ENCODE measurements at regions not wholly inside any gene's neighbourhood (a gene's known extent, or its start where the extent isn't known, plus 50 kb on each side); places are given as distances from the start of the nearest gene placed in this dataset.

DNA sequence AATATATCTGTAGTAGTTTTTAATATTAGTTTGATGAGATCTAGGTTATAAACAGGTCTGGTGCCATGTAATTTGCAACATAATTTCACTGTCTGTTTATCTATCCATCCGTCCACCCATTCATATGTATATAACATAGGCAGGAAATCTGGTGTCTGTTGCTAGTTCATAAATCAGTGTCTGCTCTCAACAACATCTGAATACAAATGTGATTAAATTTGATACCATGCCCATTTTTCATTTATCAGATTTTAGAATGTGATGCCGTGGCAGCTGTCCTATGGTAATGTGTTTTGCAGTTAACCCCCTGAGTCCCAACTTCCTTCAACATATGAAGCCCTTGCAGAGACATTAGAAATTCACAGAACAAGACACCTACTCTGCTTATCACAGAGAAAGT lies 228.4 kb downstream of the CMPK2 start (continued):
- no peak for TF ChIP-seq BCL11A (IDR thresholded peaks at IDR 0.05; ENCODE audit: low read depth in 2 of 2, low read length in 2 of 2)
- TF ChIP-seq ASH2L (IDR thresholded peaks at IDR 0.05; ENCODE audit: low read length): no peak
- no peak for TF ChIP-seq EGR1 (IDR thresholded peaks at IDR 0.05; ENCODE audit: borderline replicate concordance, low read depth, low read length)
- TF ChIP-seq SRF (IDR thresholded peaks at IDR 0.05; ENCODE audit: low read depth, low read length): no peak
- no peak for TF ChIP-seq POU5F1 (IDR thresholded peaks at IDR 0.05; ENCODE audit: low read depth, low read length)
- no peak for TF ChIP-seq BACH1 (IDR thresholded peaks at IDR 0.05; ENCODE audit: low read length)
- TF ChIP-seq, protein P1, sequence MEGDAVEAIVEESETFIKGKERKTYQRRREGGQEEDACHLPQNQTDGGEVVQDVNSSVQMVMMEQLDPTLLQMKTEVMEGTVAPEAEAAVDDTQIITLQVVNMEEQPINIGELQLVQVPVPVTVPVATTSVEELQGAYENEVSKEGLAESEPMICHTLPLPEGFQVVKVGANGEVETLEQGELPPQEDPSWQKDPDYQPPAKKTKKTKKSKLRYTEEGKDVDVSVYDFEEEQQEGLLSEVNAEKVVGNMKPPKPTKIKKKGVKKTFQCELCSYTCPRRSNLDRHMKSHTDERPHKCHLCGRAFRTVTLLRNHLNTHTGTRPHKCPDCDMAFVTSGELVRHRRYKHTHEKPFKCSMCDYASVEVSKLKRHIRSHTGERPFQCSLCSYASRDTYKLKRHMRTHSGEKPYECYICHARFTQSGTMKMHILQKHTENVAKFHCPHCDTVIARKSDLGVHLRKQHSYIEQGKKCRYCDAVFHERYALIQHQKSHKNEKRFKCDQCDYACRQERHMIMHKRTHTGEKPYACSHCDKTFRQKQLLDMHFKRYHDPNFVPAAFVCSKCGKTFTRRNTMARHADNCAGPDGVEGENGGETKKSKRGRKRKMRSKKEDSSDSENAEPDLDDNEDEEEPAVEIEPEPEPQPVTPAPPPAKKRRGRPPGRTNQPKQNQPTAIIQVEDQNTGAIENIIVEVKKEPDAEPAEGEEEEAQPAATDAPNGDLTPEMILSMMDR (IDR thresholded peaks at IDR 0.05; ENCODE audit: control extremely low read depth in 1 of 3, insufficient read depth in 1 of 3, low read depth in 1 of 3, low read length in 3 of 3): no peak
- TF ChIP-seq RAD21 (IDR thresholded peaks at IDR 0.05 in 1 of 2, conservative IDR thresholded peaks at IDR 0.05 in 1 of 2; ENCODE audit: low read depth in 2 of 2, low read length in 2 of 2): no peak
- TF ChIP-seq EP300 (IDR thresholded peaks at IDR 0.05; ENCODE audit: borderline replicate concordance in 1 of 2, low read depth in 2 of 2, low read length in 2 of 2): no peak
- no peak for TF ChIP-seq TBP (IDR thresholded peaks at IDR 0.05; ENCODE audit: low read depth, low read length)
- no peak for TF ChIP-seq POLR2A (IDR thresholded peaks at IDR 0.05; ENCODE audit: control extremely low read depth in 1 of 2, low read depth in 2 of 2, low read length in 2 of 2)
- no peak for TF ChIP-seq PHF8 (conservative IDR thresholded peaks at IDR 0.05; ENCODE audit: low read depth, low read length)
- no peak for TF ChIP-seq HDAC6 (IDR thresholded peaks at IDR 0.05; ENCODE audit: low read depth, low read length)
- no peak for TF ChIP-seq SAP30 (IDR thresholded peaks at IDR 0.05; ENCODE audit: insufficient read depth, insufficient replicate concordance, low read length)
- no peak for TF ChIP-seq HDAC2 (IDR thresholded peaks at IDR 0.05; ENCODE audit: borderline replicate concordance in 1 of 2, low read depth in 2 of 2, low read length in 2 of 2)
- no peak for TF ChIP-seq FOSL1 (IDR thresholded peaks at IDR 0.05; ENCODE audit: insufficient read depth, low read depth, low read length)
- no peak for TF ChIP-seq KDM1A (IDR thresholded peaks at IDR 0.05; ENCODE audit: borderline replicate concordance, low read length)
- TF ChIP-seq SIRT6 (IDR thresholded peaks at IDR 0.05; ENCODE audit: low read length): no peak

Measured in H1 (cell line).